GM21367 (cell line): ENCODE measurements at regions not wholly inside any gene's neighbourhood (a gene's known extent, or its start where the extent isn't known, plus 50 kb on each side); places are given as distances from the start of the nearest gene placed in this dataset.
"Not testable (repeated sequence)": the region's sequence is repeated elsewhere in the genome, so short reads cannot be mapped to it uniquely, and the experiment has no call there.

Experiments
- ATAC-seq: cut with Tn5 transposase; IDR thresholded peaks from one replicate; pipeline ENCODE4 v1.9.1; 2021; ENCODE audit not compliant: unreplicated experiment

DNA sequence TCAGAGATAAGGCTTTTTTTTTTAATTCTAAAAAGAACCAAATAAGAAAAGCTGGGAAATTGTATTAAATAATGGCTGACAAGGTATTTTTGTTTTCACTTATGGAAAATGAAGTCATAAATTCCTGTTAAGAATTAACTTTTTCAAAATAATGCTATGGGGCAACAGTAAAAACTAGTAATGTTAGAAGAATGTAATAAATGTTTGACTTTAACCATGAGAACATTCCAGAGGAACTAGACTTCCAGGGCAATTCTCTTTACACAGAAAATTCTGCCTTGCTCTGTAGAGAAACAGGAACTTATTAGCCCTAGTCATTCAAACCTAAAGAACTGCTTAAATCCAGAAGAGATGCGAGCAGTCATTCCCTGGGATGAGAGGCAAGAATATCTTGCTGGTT is 571.1 kb downstream of the IPMK start:
- ATAC-seq, result no peak

DNA sequence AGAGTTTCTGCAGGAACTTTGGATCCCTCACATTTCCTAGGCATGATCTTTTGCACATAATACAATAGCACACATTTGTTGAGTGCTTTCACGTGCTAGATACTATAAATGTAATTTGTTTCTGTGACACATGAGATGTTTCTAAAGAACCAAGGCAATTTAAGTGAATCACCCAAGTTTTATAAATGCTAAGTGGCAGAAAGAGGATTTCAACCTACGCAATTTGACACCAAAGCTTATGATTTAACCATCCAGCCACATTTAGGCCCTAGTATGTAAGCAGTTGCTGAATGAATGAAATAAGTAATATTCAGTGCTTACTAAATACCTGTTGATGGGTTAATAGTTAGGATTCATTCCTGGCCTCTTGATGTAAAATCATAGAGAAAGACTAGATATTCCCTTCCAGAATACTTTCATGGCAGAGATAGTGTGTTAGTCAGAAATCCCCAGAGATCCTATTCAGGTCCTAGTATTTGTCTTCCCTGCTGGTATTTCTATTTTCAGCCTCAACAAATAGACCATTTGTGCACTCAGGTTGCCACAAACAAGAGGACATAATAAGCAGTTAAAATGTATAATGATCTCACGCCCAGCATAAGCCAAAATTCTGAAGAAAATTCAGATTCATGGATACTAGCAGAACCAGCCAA is 572.6 kb downstream of the IPMK start:
- ATAC-seq, result no peak

- no peak for ATAC-seq
Measured at GRCh38 chr10:57692255-57692980, 575.3 kb downstream of the IPMK start.

- ATAC-seq, result no peak
Measured at GRCh38 chr10:57689596-57690297, 577.9 kb downstream of the IPMK start.

GRCh38 chr10:57679916-57680315 is 587.8 kb downstream of the IPMK start:
- no peak for ATAC-seq

- ATAC-seq, result no peak
Measured at GRCh38 chr10:57675125-57675524, 592.6 kb downstream of the IPMK start.

GRCh38 chr10:57673446-57673960 is 594.2 kb downstream of the IPMK start:
- no peak for ATAC-seq

GRCh38 chr10:57664815-57665214 is 602.9 kb downstream of the IPMK start:
- ATAC-seq, result no peak

DNA sequence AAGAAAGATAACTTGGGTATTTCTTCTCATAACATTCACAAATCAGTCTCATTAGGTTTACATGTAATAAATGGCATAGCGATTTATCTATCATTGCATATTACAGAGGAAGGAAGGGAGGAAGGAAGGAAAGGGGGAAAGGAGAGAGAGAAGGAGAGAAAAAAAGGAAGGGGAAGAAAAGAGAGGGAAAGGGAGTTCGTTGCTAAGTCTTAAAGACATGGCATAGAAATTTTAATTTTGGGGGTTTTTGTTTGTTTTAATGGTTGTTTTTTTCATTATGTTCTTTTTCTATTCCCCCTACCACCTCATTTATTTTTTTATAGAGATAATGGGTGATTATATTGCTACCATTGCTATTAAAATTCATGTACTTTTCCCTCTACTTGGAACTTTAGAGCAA is 604.3 kb downstream of the IPMK start:
- no peak for ATAC-seq

DNA sequence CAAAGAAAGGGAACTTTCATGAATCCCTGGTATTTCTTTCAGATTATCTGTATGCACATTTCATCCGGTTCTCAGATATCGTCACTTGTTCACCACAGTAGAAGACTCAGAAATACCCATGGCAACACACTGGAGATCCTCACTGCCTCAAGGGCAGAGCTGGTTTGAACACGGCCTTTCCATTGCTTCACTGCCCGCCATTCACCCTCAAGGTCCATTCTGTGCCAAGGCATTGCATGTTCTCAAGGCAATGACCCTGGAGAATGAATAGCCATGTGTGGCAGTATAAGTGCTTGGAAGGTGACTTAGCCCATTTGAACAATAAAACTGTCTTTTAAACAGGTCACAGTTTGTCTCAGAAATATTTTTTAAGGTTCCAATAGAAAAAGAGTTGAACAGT is 606.5 kb downstream of the IPMK start:
- ATAC-seq, result no peak

DNA sequence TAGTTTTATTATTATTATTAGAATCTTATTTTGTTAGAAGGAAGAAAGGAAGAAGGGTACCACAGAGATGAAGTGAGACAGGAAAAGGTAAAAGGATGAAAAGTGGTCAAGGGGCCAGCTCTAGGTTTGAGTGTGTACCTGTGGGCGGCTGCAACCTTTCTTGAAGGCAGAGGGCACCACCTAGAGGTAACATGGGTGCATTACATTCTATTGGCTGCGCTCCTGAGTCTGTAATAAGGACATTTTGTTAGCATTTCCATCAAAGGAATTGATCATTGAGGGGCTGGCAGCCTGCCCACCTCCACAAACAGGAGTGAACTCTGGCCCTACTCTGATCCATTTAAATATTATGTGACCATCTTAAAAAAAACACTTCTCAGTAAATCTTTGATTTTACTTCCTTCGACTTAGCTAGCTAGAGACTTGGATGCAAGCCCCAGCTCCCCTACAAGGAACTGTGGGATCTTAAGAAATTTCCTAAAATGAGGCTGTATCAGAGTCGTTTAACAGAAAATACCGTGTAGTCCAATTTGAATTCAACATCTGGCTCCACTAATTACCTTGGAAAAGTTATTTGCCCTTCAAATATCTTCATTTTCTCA is 610.4 kb downstream of the IPMK start:
- ATAC-seq, result peak; percentile 97

DNA sequence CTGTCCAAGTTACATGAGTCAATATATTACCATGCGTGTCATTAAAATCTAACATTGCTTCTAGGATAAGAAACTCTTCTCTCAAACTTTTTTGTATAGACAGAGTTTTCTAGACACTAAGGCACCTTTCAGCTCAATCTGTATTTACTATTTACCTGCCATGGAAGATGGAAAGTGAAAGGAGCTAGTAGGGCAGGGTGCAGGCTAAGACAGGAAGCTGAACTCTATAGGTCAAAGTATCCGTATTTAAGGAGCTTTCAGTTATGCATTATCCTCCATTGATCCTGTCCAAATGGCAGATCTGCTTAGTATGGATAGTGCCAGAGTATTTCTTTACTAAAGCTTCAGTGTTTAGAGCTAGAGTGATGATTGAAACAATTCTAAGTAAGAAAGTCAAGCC is 612.8 kb downstream of the IPMK start:
- ATAC-seq, result no peak

DNA sequence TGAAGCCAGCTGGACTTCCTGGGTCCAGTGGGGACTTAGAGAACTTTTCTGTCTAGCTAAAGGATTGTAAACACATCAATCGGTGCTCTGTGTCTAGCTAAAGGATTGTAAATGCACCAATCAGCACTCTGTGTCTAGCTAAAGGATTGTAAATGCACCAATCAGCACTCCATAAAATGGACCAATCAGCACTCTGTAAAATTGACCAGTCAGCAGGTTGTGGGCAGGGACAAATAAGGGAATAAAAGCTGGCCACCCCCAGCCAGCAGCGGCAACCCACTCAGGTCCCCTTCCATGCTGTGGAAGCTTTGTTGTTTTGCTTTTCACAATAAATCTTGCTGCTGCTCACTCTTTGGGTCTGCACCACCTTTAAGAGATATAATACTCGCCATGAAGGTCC is 622.6 kb downstream of the IPMK start:
- not testable (repeated sequence) for ATAC-seq

DNA sequence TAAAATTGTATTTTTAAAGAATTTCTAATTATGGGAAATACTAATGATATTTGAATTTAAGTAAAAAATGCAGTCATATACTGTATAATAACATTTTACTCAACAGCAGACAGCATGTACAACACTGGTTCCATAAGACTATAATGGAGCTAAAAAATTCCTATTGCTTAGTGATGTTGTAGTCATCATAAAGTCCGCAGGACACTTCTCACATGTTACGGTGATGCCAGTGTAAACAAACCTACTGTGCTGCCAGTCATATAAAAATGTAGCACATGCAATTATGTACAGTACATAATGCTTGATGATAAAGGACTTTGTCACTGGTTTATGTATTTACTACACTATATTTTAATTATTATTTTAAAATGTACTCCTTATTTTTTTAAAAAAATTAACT is 629.3 kb downstream of the IPMK start:
- no peak for ATAC-seq

- no peak for ATAC-seq
Measured at GRCh38 chr10:57628592-57629284, 639.0 kb downstream of the IPMK start.

DNA sequence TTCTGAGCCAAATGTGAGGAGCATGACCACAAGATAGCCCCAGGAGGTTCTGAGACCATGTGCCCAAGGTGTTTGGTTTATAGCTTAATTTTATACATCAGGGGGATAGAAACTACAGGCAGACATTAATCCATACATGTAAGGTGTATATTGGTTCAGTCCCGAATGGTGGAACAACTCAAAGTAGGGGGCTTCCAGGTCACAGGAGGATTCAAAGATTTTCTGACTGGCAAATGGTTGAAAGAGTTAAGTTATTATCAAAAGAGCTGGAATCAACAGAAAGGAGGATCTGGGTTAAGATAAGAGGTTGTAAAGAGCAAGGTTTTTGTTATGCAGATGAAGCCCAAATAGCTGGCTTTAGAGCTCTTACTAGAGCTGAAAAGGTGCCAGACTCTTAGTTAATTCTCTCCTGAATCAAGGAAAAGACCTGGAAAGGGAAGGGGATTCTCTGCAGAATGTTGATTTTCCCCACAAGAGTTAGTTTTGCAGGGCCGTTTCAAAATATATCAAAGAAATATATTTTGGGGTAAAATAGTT is 640.0 kb downstream of the IPMK start:
- no peak for ATAC-seq

DNA sequence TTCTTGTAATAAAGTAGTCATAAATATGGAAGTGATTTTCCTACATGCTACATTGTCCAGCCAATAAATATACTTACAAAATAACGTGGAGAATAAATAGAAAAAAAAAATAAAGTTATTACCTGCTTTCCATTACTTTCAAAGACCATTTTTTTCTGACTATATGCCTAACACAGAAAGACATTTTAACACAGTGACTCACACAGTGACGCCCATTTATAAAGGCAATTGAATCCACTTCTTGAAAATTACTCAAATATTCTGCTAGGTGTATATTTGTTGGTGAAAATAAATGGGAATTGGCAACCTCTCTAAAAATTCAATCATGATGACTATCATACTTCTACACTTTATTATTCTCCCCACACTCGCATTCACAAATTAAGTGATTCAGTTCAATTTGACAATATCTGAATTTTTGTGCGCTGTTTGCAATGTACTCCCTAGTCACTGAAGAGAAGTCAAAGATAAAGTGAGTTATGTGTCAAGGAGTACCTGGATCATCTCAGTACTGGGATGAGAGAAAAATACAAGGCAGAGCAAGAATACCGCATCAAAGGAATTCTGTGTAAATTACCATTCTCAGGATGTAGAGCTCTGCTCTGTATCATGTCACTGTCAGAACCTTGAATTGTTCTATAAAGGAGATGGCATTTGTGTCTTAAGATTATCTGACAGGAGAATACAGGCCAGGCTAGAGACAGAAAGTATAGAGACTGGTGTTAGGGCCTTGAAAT is 642.7 kb downstream of the IPMK start:
- ATAC-seq, result no peak

DNA sequence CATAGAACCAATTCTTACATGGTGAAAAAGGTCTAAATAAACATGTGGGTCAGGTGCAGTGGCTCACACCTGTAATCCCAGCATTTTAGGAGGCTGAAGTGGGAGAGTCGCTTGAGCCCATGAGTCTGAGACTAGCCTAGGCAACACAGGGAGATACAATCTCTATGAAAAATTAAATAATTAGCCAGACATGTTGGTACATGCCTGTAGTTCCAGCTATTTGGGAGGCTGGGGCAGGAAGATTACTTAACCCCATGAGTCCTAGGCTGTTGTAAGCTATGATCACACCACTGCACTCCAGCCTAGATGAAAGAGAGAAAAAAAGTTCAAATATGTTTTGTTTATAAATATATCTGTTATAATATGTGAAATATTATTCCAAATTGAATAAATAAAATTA is 643.6 kb downstream of the IPMK start:
- ATAC-seq, result no peak

DNA sequence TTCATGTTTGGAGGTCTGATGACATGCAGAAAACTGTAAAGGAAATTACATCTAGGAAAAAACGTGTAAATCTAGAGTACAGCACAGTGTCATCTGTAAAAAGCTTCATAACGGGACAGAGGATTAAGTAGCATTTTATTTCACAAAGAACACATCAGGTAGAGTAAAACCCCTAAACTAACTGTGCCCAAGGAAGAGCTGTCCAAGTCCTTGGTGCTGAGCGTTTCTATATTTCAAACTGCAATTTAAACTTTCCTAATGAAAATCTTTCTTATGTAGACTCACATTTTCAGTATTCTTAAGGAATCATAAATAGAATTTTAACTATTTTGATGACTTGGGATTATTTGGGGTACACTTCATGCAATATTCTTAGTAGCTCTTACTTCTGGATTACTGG is 646.2 kb downstream of the IPMK start:
- no peak for ATAC-seq

DNA sequence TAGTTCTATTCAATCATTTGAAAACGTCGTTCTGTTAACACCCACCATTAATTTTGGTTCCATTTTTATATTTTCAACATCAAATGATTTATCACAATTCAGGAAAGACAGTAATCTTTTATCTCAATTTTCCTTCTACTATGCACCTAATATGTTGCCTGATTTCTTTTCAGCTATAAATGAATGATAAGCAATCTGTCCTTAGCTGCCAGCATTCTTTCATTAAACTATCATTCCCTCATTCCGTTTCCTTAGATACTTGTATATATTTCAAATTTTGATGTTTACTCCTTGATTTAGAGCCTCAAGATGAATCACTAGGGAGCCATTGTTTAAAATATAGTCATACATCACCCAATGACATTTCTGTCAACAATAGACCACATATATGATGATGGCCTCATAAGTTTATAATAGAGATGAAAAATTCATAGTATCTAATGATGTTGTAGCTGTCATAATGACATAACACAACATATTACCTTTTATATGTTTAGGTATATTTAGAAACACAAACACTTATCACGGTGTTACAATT is 661.7 kb downstream of the IPMK start:
- ATAC-seq, result no peak
